ENCODE measurements at regions not wholly inside any gene's neighbourhood (a gene's known extent, or its start where the extent isn't known, plus 50 kb on each side); places are given as distances from the start of the nearest gene placed in this dataset.
A peak's percentile ranks its signal among the peaks of the same experiment; 100 is the strongest.

DNA sequence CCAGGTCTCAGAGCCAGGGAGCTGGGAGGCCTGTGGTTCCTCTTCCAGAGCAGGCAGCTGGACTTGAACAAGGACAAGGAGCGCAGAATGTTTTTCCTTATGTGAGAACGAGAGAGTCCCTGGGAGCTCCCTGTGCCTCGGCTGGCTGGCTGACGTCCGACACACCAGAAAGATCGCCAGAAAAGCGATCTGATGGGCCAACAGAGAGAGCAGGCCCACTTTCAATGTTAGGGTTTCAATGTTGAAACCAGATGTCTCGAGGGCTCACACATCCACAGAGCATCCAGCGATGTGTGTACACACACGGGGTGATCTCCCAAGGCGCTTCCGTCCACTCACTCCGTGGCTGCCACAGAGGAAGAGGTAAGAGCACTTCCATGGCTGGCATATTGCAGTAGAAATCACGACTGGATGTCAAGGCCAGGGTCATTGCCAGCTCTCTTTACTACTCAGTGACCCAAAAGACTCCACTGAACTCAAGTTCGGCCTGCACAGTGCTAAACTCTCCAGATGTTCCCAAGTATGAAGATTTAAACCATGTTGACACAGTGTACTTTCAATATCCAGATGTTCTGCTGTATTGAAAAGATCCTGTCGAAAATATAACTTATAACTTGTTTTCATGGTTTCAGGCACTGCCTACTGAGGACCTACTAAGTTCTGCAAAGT, 70.8 kb upstream of the FOXC1 start:
- DNase-seq: no peak
- intact Hi-C loops (cut with DNase I): no loop called here

- peak in 2 of 42 donors; percentile 33 to 46 for DNase-seq
- intact Hi-C loops (cut with DNase I): no loop called here
Observed at GRCh38 chr6:1540864-1541521, 68.7 kb upstream of the FOXC1 start.

GRCh38 chr6:1542335-1542734, 67.4 kb upstream of the FOXC1 start:
- intact Hi-C loops (cut with DNase I): no loop called here
- no peak for DNase-seq

DNA sequence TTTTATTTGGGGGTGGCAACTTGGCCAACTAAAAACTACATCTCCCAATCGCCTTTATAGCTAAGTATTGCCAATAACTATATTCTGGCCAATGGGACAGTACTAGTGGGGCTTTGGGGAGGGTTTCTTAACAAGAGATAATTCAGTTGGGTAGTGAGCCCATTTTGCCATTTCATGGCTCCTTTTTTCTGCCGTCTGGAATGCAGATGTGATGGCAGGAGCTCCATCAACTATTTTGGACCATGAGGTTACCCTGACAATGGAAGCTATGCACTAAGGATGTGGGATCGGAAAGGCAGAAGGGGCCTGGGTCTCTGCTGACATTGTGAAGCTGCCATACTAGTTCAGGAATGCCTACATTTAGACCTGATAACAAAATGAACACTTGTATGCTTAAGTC, 67.0 kb upstream of the FOXC1 start:
- intact Hi-C loops (cut with DNase I): no loop called here
- DNase-seq: no peak

GRCh38 chr6:1544000-1544399, 65.7 kb upstream of the FOXC1 start:
- intact Hi-C loops (cut with DNase I): no loop called here
- no peak for DNase-seq

DNA sequence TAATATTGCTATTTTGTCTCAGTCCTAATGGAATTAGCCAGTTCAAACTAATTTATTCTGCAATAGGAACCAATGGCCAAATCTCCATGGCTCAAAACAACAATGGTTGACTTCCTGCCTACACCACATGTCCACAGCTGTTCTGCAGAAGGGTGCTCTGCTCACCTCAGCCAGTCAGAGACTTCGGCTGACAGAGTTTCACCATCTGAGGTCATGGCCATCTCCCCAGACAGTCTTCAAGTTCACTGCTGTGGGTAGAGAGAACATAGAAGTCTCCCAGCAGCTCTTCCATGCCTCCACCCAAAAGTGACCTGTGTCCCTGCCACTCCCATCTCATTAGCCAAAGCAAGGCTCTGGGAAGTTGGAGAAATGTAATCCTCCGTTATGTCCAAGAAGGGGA, 65.1 kb upstream of the FOXC1 start:
- intact Hi-C loops (cut with DNase I): no loop called here

GRCh38 chr6:1545654-1546053, 64.1 kb upstream of the FOXC1 start:
- no peak for DNase-seq
- intact Hi-C loops (cut with DNase I): no loop called here

More for the DNA sequence above, 65.1 kb upstream of the FOXC1 start:
- no peak for DNase-seq

DNA sequence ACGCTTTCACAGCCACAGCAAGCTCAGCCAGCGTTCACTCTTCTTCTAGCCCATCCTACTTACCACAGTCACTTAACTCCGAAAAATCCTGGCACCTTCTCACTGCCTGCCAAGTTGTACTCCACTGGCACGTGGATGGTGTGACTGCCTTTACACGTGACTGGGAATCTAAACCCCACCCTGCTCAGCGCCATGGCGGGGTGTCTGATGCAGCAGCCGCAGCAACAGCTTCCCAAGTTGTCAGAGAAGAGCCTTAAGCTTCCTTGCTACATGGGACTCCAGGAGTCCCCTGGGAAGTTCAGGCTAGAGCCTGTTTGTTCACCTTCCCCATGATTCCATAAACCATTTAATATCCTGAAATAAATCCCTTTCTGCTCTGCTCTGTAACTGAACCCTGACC, 61.9 kb upstream of the FOXC1 start:
- DNase-seq: no peak
- intact Hi-C loops (cut with DNase I): no loop called here

- no peak for DNase-seq
- intact Hi-C loops (cut with DNase I): no loop called here
Observed at GRCh38 chr6:1551249-1551648, 58.5 kb upstream of the FOXC1 start.

- no peak for DNase-seq
- intact Hi-C loops (cut with DNase I): no loop called here
Observed at GRCh38 chr6:1552296-1552761, 57.4 kb upstream of the FOXC1 start.

- DNase-seq: no peak
- intact Hi-C loops (cut with DNase I): no loop called here
Observed at GRCh38 chr6:1553562-1554083, 56.1 kb upstream of the FOXC1 start.

DNA sequence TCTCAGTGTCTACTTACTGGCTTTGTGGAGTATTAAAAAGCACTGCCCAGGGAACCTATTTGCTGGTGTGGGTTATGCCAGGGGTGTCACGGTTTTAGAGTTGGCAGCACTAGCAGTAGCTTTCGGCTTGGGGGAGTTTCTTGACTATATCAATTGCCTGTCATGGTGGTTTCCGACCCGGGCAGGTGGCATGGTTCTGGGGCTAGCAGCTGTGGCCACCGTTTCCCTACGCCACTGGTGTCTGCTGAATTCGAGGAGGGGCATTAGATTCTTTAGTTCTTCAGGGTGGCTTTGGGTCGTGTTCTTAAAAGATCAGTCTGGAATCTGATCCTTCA, 55.6 kb upstream of the FOXC1 start:
- intact Hi-C loops (cut with DNase I): no loop called here
- no peak for DNase-seq

DNA sequence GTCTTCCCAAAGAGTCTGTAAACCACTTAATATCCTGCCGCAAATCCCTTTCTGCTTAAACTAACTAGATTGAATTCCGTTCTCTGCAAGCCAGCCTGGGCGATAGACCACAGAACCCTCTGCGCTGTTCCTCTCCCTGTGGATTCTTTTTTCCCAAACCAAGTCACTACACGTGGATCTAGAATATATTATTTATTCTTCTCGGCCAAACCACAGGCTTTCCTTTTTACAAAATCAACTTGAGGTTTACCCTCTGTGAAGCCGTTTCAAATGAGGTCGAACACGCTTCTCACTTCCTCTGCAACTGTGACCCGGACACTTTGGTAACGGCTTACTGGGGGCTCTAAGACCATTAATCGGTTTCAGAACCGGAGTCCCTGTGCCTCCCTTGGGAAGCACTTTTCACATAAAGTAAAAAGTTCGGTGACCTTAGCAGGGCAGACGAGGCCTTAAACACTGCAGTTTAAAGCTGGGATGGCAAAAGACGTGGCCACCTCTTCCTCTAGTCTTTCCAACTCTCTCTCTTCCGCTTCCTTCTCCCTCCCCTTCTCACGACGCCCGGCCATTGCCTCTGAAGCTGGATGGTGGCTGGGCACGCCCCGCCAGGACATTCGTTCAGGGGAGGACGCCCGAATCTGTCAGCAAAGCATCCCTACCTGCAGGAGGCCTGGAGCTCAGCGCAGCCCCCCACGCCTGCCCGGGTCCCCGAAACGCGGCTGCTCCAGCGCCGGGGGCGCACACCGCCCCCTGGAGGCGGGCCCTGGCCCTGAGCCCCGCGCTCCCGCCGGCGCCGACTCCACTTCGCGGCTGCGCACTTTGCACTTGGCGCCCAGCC, 55.0 kb upstream of the FOXC1 start:
- DNase-seq: peak; percentile 38 to 91 (median 80)
- intact Hi-C loops (cut with DNase I): no loop called here

DNA sequence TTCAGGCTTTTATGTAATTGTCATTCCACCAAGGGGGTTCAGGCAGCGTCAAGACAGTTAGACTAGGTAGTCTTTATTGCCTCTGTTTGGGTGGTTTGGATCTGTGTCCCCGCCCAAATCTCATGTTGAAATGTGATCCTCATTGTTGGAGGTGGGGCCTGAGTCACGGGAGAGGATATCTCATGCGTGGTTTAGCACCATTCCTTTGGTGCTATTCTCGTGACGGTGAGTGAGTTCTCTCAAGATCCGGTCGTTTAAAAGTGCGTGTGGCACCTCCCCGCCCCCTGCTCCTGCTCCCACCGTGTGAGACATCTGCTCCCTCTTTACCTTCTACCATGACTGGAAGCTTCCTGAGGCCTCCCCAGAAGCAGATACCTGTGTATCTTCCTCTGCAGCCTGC, 51.3 kb upstream of the FOXC1 start:
- no peak for DNase-seq
- intact Hi-C loops (cut with DNase I): no loop called here
